WTC11 (cell line): ENCODE measurements at regions not wholly inside any gene's neighbourhood (a gene's known extent, or its start where the extent isn't known, plus 50 kb on each side); places are given as distances from the start of the nearest gene placed in this dataset.

Experiments
- CTCF ChIP-seq: fragments of 200-600 bp; IDR thresholded peaks from 2 replicates; pipeline ENCODE4 v1.8.0; 2022; ENCODE audit warnings: antibody characterized with exemption
- NFE2L1 ChIP-seq: sonication (generic); formaldehyde crosslinking; IDR thresholded peaks from 2 replicates; pipeline ENCODE4 v1.8.1; 2023; ENCODE audit warnings: missing genetic modification reagents
- USF2 ChIP-seq: sonication (generic); formaldehyde crosslinking; IDR thresholded peaks from 2 replicates; pipeline ENCODE4 v1.8.1; 2023; ENCODE audit warnings: mild to moderate bottlenecking, missing genetic modification reagents, moderate library complexity

- no peak for TF ChIP-seq USF2 (CRISPR knock-in tag)
- TF ChIP-seq CTCF, result no peak
- no peak for TF ChIP-seq NFE2L1
These were observed 438.8 kb upstream of the EYS start for GRCh38 chr6:66145867-66146266.
